ENCODE measurements at regions not wholly inside any gene's neighbourhood (a gene's known extent, or its start where the extent isn't known, plus 50 kb on each side); places are given as distances from the start of the nearest gene placed in this dataset.

DNA sequence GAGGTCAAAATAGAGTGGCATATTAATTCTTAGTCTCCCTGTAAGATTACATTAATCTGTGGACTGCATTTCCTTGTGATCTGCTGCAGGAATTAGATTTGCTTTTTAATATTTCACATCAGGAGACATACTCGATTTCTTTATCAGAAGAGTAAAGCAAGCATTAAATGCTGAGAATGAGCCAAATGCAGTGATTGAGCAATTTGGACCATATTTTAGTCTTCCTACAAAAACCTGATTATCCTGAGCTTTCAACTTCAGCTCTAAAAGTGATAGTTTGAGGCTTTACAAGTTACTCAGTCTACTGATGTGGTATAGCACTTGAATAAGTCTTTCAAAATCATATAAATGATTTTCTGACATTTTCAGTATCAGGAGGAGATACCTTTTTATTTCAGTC lies 774.3 kb upstream of the RAB6C start:
- H3K27me3 ChIP-seq (ENCODE audit: control insufficient read depth in 5 of 5, insufficient read depth in 4 of 5, low read length in 5 of 5) = no peaks in the 10 kb centered on the region
- H3K4me1 ChIP-seq (ENCODE audit: control insufficient read depth in 5 of 5, insufficient read depth in 5 of 5, low read length in 5 of 5) = peaks cover 0 to 6% (median 0%) of the 10 kb centered on the region in 5 donors
- H3K9me3 ChIP-seq (ENCODE audit: control insufficient read depth in 5 of 5, low read length in 5 of 5) = no peaks in the 10 kb centered on the region
- no peak overlapping the region for H3K27ac ChIP-seq (ENCODE audit: low read depth, low read length)
- no peak overlapping the region for H3K9ac ChIP-seq (ENCODE audit: low read length in 5 of 5)
- no peak overlapping the region for H3K4me3 ChIP-seq (ENCODE audit: low read depth in 1 of 5, low read length in 5 of 5)
- no peaks in the 10 kb centered on the region for H3K36me3 ChIP-seq (ENCODE audit: control insufficient read depth in 5 of 5, insufficient read depth in 5 of 5, low read length in 5 of 5)

GRCh38 chr2:129205766-129206165 lies 773.7 kb upstream of the RAB6C start:
- H3K9me3 ChIP-seq (ENCODE audit: control insufficient read depth in 5 of 5, low read length in 5 of 5) = no peaks in the 10 kb centered on the region
- no peak overlapping the region for H3K9ac ChIP-seq (ENCODE audit: low read length in 5 of 5)
- no peak overlapping the region for H3K4me3 ChIP-seq (ENCODE audit: low read depth in 1 of 5, low read length in 5 of 5)
- peaks cover 0 to 6% (median 0%) of the 10 kb centered on the region in 5 donors for H3K4me1 ChIP-seq (ENCODE audit: control insufficient read depth in 5 of 5, insufficient read depth in 5 of 5, low read length in 5 of 5)
- no peaks in the 10 kb centered on the region for H3K27me3 ChIP-seq (ENCODE audit: control insufficient read depth in 5 of 5, insufficient read depth in 4 of 5, low read length in 5 of 5)
- H3K27ac ChIP-seq (ENCODE audit: low read depth, low read length) = no peak overlapping the region
- H3K36me3 ChIP-seq (ENCODE audit: control insufficient read depth in 5 of 5, insufficient read depth in 5 of 5, low read length in 5 of 5) = no peaks in the 10 kb centered on the region

DNA sequence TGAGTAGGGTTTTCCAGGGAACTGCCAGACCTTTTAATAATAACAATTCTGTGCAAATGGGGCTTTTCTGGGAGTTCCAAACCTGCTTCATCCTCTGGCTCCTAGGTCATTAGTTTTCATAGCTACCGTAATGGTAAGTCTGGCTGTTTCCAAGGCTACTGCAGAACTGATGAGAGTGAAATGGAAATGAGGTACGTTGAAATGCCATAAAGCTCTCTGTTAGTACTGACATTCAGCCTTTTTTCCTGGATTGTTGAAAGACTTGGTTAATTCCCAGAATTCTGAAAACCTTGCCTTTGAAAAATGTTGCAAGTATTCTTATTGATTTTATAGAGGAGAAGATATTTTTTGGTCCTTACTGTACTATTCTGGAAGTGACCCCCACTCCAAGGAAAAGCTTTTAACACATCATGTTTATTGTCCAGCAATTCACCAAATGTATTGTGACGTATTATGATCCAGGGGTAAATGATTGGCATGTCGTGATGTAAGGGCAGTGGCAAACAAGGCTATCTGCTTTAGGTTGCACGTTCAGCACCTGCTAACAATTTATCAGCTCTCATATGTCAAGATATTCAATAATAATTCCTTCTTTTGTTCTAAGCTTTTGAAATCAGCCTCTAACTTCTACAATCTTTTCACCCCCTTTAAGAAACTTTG lies 767.0 kb upstream of the RAB6C start:
- Histone ChIP-seq H3K27ac (ENCODE audit: low read depth, low read length) (no peak overlapping the region), H3K4me1 (ENCODE audit: control insufficient read depth in 5 of 5, insufficient read depth in 5 of 5, low read length in 5 of 5) (peaks cover 0 to 6% (median 0%) of the 10 kb centered on the region in 5 donors), H3K4me3 (ENCODE audit: low read depth in 1 of 5, low read length in 5 of 5) (no peak overlapping the region), H3K9me3 (ENCODE audit: control insufficient read depth in 5 of 5, low read length in 5 of 5) (no peaks in the 10 kb centered on the region), H3K36me3 (ENCODE audit: control insufficient read depth in 5 of 5, insufficient read depth in 5 of 5, low read length in 5 of 5) (no peaks in the 10 kb centered on the region), H3K27me3 (ENCODE audit: control insufficient read depth in 5 of 5, insufficient read depth in 4 of 5, low read length in 5 of 5) (no peaks in the 10 kb centered on the region), H3K9ac (ENCODE audit: low read length in 5 of 5) (no peak overlapping the region)

GRCh38 chr2:129224022-129224421 lies 755.4 kb upstream of the RAB6C start:
- no peaks in the 10 kb centered on the region for H3K36me3 ChIP-seq (ENCODE audit: control insufficient read depth in 5 of 5, insufficient read depth in 5 of 5, low read length in 5 of 5)
- H3K4me1 ChIP-seq (ENCODE audit: control insufficient read depth in 5 of 5, insufficient read depth in 5 of 5, low read length in 5 of 5) = no peaks in the 10 kb centered on the region
- H3K27me3 ChIP-seq (ENCODE audit: control insufficient read depth in 5 of 5, insufficient read depth in 4 of 5, low read length in 5 of 5) = no peaks in the 10 kb centered on the region
- no peak overlapping the region for H3K9ac ChIP-seq (ENCODE audit: low read length in 5 of 5)
- H3K9me3 ChIP-seq (ENCODE audit: control insufficient read depth in 5 of 5, low read length in 5 of 5) = no peaks in the 10 kb centered on the region
- H3K4me3 ChIP-seq (ENCODE audit: low read depth in 1 of 5, low read length in 5 of 5) = no peak overlapping the region
- H3K27ac ChIP-seq (ENCODE audit: low read depth, low read length) = no peak overlapping the region

DNA sequence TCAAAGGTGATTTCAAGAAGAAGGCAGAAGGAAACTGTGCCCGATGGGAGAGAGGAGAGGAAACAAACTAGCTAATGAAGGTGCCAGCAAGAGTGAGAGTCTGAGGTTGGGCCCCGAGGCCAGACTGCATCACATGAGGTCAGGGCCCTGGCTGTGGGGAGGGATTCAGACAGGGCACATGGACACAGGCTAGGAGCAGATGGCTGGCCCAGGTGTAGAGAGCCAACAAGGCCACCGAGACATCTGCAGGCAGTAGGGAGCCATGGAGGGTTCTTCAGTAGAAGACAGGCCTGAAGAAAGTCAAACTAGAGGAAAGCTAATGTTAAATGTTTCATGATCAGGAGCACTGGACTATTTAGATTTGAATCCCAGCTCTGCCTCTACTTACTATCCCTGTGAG lies 755.0 kb upstream of the RAB6C start:
- no peak overlapping the region for H3K9ac ChIP-seq (ENCODE audit: low read length in 5 of 5)
- H3K27ac ChIP-seq (ENCODE audit: low read depth, low read length) = no peak overlapping the region
- H3K4me1 ChIP-seq (ENCODE audit: control insufficient read depth in 5 of 5, insufficient read depth in 5 of 5, low read length in 5 of 5) = no peaks in the 10 kb centered on the region
- no peaks in the 10 kb centered on the region for H3K9me3 ChIP-seq (ENCODE audit: control insufficient read depth in 5 of 5, low read length in 5 of 5)
- no peaks in the 10 kb centered on the region for H3K36me3 ChIP-seq (ENCODE audit: control insufficient read depth in 5 of 5, insufficient read depth in 5 of 5, low read length in 5 of 5)
- no peaks in the 10 kb centered on the region for H3K27me3 ChIP-seq (ENCODE audit: control insufficient read depth in 5 of 5, insufficient read depth in 4 of 5, low read length in 5 of 5)
- no peak overlapping the region for H3K4me3 ChIP-seq (ENCODE audit: low read depth in 1 of 5, low read length in 5 of 5)

GRCh38 chr2:129229196-129229595 lies 750.3 kb upstream of the RAB6C start:
- Histone ChIP-seq H3K9ac (ENCODE audit: low read length in 5 of 5) (no peak overlapping the region), H3K9me3 (ENCODE audit: control insufficient read depth in 5 of 5, low read length in 5 of 5) (no peaks in the 10 kb centered on the region), H3K4me1 (ENCODE audit: control insufficient read depth in 5 of 5, insufficient read depth in 5 of 5, low read length in 5 of 5) (no peaks in the 10 kb centered on the region), H3K4me3 (ENCODE audit: low read depth in 1 of 5, low read length in 5 of 5) (no peak overlapping the region), H3K27me3 (ENCODE audit: control insufficient read depth in 5 of 5, insufficient read depth in 4 of 5, low read length in 5 of 5) (no peaks in the 10 kb centered on the region), H3K27ac (ENCODE audit: low read depth, low read length) (no peak overlapping the region), H3K36me3 (ENCODE audit: control insufficient read depth in 5 of 5, insufficient read depth in 5 of 5, low read length in 5 of 5) (no peaks in the 10 kb centered on the region)

DNA sequence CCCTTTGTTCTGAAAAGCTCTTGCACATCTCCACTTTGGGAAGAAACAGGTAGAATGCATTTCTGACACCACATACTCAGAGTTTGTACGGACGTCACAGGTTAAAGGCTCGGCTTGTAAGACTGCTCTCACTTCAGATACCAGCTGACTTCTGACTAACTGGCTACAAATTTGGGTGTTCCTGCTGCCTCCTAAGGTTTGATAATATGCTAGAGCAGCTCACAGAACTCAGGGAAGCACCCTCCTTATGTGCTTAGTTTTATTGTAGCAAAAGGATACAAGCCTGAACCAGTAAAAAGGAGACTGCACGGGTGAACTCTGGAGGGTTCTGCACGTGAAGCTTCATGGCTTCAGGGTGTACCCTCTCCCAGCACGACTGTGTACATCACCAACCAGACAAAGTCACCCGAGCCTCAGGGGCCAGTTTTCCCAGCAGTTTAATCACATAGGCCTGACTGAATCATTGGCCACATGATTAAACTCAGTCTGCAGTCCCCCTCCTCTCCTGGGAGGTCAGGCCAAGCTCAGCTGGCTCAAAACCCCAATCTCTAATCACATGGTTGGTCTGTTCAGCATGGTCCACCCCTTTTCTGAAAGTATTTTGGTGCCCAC lies 749.5 kb upstream of the RAB6C start:
- no peaks in the 10 kb centered on the region for H3K4me1 ChIP-seq (ENCODE audit: control insufficient read depth in 5 of 5, insufficient read depth in 5 of 5, low read length in 5 of 5)
- no peaks in the 10 kb centered on the region for H3K27me3 ChIP-seq (ENCODE audit: control insufficient read depth in 5 of 5, insufficient read depth in 4 of 5, low read length in 5 of 5)
- H3K36me3 ChIP-seq (ENCODE audit: control insufficient read depth in 5 of 5, insufficient read depth in 5 of 5, low read length in 5 of 5) = no peaks in the 10 kb centered on the region
- no peaks in the 10 kb centered on the region for H3K9me3 ChIP-seq (ENCODE audit: control insufficient read depth in 5 of 5, low read length in 5 of 5)
- no peak overlapping the region for H3K4me3 ChIP-seq (ENCODE audit: low read depth in 1 of 5, low read length in 5 of 5)
- H3K27ac ChIP-seq (ENCODE audit: low read depth, low read length) = no peak overlapping the region
- no peak overlapping the region for H3K9ac ChIP-seq (ENCODE audit: low read length in 5 of 5)

GRCh38 chr2:129231924-129232323 lies 747.5 kb upstream of the RAB6C start:
- Histone ChIP-seq H3K4me3 (ENCODE audit: low read depth in 1 of 5, low read length in 5 of 5) (no peak overlapping the region), H3K9ac (ENCODE audit: low read length in 5 of 5) (no peak overlapping the region), H3K27ac (ENCODE audit: low read depth, low read length) (no peak overlapping the region), H3K4me1 (ENCODE audit: control insufficient read depth in 5 of 5, insufficient read depth in 5 of 5, low read length in 5 of 5) (no peaks in the 10 kb centered on the region), H3K9me3 (ENCODE audit: control insufficient read depth in 5 of 5, low read length in 5 of 5) (peaks cover 0 to 6% (median 0%) of the 10 kb centered on the region in 5 donors), H3K36me3 (ENCODE audit: control insufficient read depth in 5 of 5, insufficient read depth in 5 of 5, low read length in 5 of 5) (no peaks in the 10 kb centered on the region), H3K27me3 (ENCODE audit: control insufficient read depth in 5 of 5, insufficient read depth in 4 of 5, low read length in 5 of 5) (no peaks in the 10 kb centered on the region)

- H3K27me3 ChIP-seq (ENCODE audit: control insufficient read depth in 5 of 5, insufficient read depth in 4 of 5, low read length in 5 of 5) = no peaks in the 10 kb centered on the region
Observed at GRCh38 chr2:129233166-129233565, 746.3 kb upstream of the RAB6C start.

GRCh38 chr2:129233751-129234406 lies 745.6 kb upstream of the RAB6C start:
- H3K27ac ChIP-seq (ENCODE audit: low read depth, low read length) = no peak overlapping the region

More at GRCh38 chr2:129233166-129233565, 746.3 kb upstream of the RAB6C start:
- Histone ChIP-seq H3K4me3 (ENCODE audit: low read depth in 1 of 5, low read length in 5 of 5) (no peak overlapping the region), H3K4me1 (ENCODE audit: control insufficient read depth in 5 of 5, insufficient read depth in 5 of 5, low read length in 5 of 5) (no peaks in the 10 kb centered on the region), H3K27ac (ENCODE audit: low read depth, low read length) (no peak overlapping the region), H3K9me3 (ENCODE audit: control insufficient read depth in 5 of 5, low read length in 5 of 5) (peaks cover 0 to 6% (median 0%) of the 10 kb centered on the region in 5 donors), H3K9ac (ENCODE audit: low read length in 5 of 5) (no peak overlapping the region), H3K36me3 (ENCODE audit: control insufficient read depth in 5 of 5, insufficient read depth in 5 of 5, low read length in 5 of 5) (no peaks in the 10 kb centered on the region)

More at GRCh38 chr2:129233751-129234406, 745.6 kb upstream of the RAB6C start:
- no peak overlapping the region for H3K9ac ChIP-seq (ENCODE audit: low read length in 5 of 5)
- no peaks in the 10 kb centered on the region for H3K4me1 ChIP-seq (ENCODE audit: control insufficient read depth in 5 of 5, insufficient read depth in 5 of 5, low read length in 5 of 5)
- peaks cover 0 to 6% (median 0%) of the 10 kb centered on the region in 5 donors for H3K9me3 ChIP-seq (ENCODE audit: control insufficient read depth in 5 of 5, low read length in 5 of 5)
- no peak overlapping the region for H3K4me3 ChIP-seq (ENCODE audit: low read depth in 1 of 5, low read length in 5 of 5)
- no peaks in the 10 kb centered on the region for H3K27me3 ChIP-seq (ENCODE audit: control insufficient read depth in 5 of 5, insufficient read depth in 4 of 5, low read length in 5 of 5)
- H3K36me3 ChIP-seq (ENCODE audit: control insufficient read depth in 5 of 5, insufficient read depth in 5 of 5, low read length in 5 of 5) = no peaks in the 10 kb centered on the region
